ENCODE measurements at regions not wholly inside any gene's neighbourhood (a gene's known extent, or its start where the extent isn't known, plus 50 kb on each side); places are given as distances from the start of the nearest gene placed in this dataset.

DNA sequence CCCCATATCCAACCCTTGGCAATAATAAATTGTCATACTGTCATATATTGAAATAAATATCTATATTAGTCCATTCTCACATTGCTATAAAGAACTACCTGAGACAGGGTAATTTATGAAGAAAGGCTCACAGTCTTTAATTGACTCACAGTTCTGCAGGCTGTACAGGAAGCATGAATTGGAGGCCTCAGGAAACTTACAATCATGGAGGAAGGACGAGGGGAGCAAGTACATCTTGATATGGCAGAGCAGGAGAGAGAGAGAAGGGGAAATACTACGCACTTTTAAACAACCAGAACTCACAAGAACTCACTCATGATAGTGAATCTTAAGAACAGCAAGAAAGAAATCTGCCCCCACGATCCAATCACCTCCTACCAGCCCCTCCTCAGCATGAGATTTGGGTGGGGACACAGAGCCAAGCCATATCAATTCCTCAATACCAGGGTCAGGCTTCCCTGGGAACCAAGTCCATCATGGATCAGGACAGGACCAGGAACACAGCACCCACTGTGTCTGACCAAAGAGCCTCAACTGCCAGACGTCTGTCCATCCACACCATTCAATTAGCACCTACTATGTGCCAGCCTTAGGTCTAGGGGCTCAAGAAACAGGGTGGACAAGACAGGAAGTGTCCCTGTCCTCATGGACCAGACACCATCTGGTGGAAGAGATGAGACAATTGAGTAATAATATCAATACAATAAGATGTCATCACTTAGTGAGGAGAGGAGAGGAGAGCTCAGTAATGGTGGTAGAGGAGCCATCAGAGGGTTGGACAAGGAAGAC is 56.9 kb upstream of the TOP3B start:
- Histone ChIP-seq H3K4me3 (replicated peaks; ENCODE audit: insufficient read depth, low read length) (no peak overlapping the region), H3K27me3 (ENCODE audit: insufficient read depth, poor library complexity, severe bottlenecking) (no peaks in the 10 kb centered on the region), H3K27ac (replicated peaks) (no peak overlapping the region)
- TF ChIP-seq GABPA (IDR thresholded peaks at IDR 0.05; ENCODE audit: low read depth): no peak
- TF ChIP-seq, protein P1, sequence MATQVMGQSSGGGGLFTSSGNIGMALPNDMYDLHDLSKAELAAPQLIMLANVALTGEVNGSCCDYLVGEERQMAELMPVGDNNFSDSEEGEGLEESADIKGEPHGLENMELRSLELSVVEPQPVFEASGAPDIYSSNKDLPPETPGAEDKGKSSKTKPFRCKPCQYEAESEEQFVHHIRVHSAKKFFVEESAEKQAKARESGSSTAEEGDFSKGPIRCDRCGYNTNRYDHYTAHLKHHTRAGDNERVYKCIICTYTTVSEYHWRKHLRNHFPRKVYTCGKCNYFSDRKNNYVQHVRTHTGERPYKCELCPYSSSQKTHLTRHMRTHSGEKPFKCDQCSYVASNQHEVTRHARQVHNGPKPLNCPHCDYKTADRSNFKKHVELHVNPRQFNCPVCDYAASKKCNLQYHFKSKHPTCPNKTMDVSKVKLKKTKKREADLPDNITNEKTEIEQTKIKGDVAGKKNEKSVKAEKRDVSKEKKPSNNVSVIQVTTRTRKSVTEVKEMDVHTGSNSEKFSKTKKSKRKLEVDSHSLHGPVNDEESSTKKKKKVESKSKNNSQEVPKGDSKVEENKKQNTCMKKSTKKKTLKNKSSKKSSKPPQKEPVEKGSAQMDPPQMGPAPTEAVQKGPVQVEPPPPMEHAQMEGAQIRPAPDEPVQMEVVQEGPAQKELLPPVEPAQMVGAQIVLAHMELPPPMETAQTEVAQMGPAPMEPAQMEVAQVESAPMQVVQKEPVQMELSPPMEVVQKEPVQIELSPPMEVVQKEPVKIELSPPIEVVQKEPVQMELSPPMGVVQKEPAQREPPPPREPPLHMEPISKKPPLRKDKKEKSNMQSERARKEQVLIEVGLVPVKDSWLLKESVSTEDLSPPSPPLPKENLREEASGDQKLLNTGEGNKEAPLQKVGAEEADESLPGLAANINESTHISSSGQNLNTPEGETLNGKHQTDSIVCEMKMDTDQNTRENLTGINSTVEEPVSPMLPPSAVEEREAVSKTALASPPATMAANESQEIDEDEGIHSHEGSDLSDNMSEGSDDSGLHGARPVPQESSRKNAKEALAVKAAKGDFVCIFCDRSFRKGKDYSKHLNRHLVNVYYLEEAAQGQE (IDR thresholded peaks at IDR 0.05; ENCODE audit: insufficient replicate concordance, low read depth): no peak
- no peak for TF ChIP-seq POLR2AphosphoS5 (IDR thresholded peaks at IDR 0.05; ENCODE audit: low read depth)
- no peak for TF ChIP-seq SPI1 (IDR thresholded peaks at IDR 0.05; ENCODE audit: borderline replicate concordance, low read depth)
- no peak for DNase-seq (ENCODE audit: low read depth in 1 of 2, low spot score in 1 of 2)

DNA sequence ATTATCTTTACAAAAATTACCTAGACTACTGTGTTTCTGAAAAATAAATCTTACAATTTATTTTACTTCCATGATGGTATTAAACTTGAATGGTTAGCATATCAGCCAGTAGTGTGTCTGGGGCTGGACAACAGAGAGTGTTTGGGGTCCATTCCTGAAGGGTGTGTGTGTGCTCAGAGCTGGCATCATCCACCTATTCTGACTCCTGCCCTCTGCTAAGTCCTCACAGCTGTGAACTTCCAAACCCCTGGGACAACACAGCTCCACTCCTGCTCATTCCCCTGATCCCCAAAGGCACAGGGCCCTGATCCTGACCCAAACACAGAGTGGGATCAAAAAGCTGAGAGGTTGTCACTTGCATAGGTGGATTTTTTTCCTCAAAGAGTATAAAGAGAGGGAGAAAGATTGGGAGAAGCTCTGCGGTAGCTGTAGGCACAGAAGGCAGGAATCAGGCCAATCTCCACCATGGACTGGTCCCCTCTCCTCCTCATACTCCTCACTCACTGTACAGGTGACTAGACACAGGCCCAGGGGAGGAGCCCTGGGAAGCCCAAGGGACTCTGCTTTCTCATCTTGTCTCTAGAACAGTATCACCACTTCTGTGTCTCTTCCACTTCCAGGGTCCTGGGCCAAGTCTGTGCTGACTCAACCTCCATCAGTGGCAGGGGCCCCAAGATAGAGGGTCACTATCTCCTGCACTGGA is 55.7 kb upstream of the TOP3B start:
- no peak for TF ChIP-seq GABPA (IDR thresholded peaks at IDR 0.05; ENCODE audit: low read depth)
- TF ChIP-seq, protein P1 (IDR thresholded peaks at IDR 0.05; ENCODE audit: insufficient replicate concordance, low read depth): no peak
- no peak for TF ChIP-seq SPI1 (IDR thresholded peaks at IDR 0.05; ENCODE audit: borderline replicate concordance, low read depth)
- TF ChIP-seq, protein P2, sequence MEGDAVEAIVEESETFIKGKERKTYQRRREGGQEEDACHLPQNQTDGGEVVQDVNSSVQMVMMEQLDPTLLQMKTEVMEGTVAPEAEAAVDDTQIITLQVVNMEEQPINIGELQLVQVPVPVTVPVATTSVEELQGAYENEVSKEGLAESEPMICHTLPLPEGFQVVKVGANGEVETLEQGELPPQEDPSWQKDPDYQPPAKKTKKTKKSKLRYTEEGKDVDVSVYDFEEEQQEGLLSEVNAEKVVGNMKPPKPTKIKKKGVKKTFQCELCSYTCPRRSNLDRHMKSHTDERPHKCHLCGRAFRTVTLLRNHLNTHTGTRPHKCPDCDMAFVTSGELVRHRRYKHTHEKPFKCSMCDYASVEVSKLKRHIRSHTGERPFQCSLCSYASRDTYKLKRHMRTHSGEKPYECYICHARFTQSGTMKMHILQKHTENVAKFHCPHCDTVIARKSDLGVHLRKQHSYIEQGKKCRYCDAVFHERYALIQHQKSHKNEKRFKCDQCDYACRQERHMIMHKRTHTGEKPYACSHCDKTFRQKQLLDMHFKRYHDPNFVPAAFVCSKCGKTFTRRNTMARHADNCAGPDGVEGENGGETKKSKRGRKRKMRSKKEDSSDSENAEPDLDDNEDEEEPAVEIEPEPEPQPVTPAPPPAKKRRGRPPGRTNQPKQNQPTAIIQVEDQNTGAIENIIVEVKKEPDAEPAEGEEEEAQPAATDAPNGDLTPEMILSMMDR (IDR thresholded peaks at IDR 0.05; ENCODE audit: insufficient read depth, low read length): no peak
- TF ChIP-seq POLR2AphosphoS5 (IDR thresholded peaks at IDR 0.05; ENCODE audit: low read depth): no peak
- H3K27me3 ChIP-seq (ENCODE audit: insufficient read depth, poor library complexity, severe bottlenecking): no peaks in the 10 kb centered on the region
- DNase-seq (ENCODE audit: low read depth in 1 of 2, low spot score in 1 of 2): no peak
- no peak overlapping the region for H3K4me3 ChIP-seq (replicated peaks; ENCODE audit: insufficient read depth, low read length)
- no peak overlapping the region for H3K27ac ChIP-seq (replicated peaks)

DNA sequence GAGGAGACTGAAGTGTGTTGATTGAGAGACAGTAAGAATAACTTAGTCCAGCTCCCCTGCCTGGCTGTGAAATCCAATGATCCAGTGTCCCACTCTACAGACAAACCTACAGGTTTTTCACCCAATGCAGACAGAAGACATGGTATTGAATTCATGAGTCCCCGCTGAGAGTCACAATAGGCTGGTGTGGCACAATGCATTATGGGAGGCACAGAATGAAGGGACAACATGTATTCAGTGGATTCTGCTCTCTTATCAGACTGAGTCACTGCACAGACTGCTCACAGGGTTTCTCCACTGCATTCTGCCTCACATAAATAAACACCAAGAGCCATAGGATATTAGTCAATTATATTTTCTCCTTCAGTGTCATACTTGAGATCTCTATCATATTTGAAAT is 55.2 kb upstream of the TOP3B start:
- DNase-seq (ENCODE audit: low read depth in 1 of 2, low spot score in 1 of 2): no peak
- Histone ChIP-seq H3K27ac (replicated peaks) (no peak overlapping the region), H3K27me3 (ENCODE audit: insufficient read depth, poor library complexity, severe bottlenecking) (no peaks in the 10 kb centered on the region), H3K4me3 (replicated peaks; ENCODE audit: insufficient read depth, low read length) (no peak overlapping the region)
- TF ChIP-seq, protein P2 (IDR thresholded peaks at IDR 0.05; ENCODE audit: insufficient read depth, low read length): no peak
- no peak for TF ChIP-seq POLR2AphosphoS5 (IDR thresholded peaks at IDR 0.05; ENCODE audit: low read depth)
- no peak for TF ChIP-seq SPI1 (IDR thresholded peaks at IDR 0.05; ENCODE audit: borderline replicate concordance, low read depth)
- no peak for TF ChIP-seq GABPA (IDR thresholded peaks at IDR 0.05; ENCODE audit: low read depth)
- TF ChIP-seq, protein P1 (IDR thresholded peaks at IDR 0.05; ENCODE audit: insufficient replicate concordance, low read depth): no peak
